ENCODE measurements at regions not wholly inside any gene's neighbourhood (a gene's known extent, or its start where the extent isn't known, plus 50 kb on each side); places are given as distances from the start of the nearest gene placed in this dataset.
"Not testable (repeated sequence)": the region's sequence is repeated elsewhere in the genome, so short reads cannot be mapped to it uniquely, and the experiment has no call there.

DNA sequence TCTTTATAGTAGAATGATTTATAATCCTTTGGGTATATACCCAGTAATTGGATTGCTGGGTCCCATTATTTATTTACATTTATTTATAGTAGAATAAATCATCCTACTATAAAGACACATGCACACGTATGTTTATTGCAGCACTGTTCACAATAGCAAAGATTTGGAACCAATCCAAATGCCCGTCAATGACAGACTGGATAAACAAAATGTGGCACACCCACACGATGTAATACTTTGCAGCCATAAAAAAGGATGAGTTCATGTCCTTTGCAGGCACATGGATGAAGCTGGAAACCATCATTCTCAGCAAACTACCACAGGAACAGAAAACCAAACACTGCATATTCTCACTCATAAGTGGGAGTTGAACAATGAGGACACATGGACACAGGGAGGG is 869.0 kb upstream of the SORCS1 start:
- not testable (repeated sequence) for TF ChIP-seq EZH2 (IDR thresholded peaks at IDR 0.05); POLR2AphosphoS5 (IDR thresholded peaks at IDR 0.05; ENCODE audit: borderline replicate concordance, low read depth, low read length)

Data from SK-N-MC (cell line).